Hematopoietic multipotent progenitor cell treated with erythropoietin and hydrocortisone succinate and interleukin-3 and kit ligand, for 6 days (in vitro differentiated cells): ENCODE measurements at regions not wholly inside any gene's neighbourhood (a gene's known extent, or its start where the extent isn't known, plus 50 kb on each side); places are given as distances from the start of the nearest gene placed in this dataset.
"Not testable (repeated sequence)": the region's sequence is repeated elsewhere in the genome, so short reads cannot be mapped to it uniquely, and the experiment has no call there.

Source experiments
- DNase-seq: peaks from one replicate; pipeline ENCODE4 v3.0.0-alpha.2; 2015

DNA sequence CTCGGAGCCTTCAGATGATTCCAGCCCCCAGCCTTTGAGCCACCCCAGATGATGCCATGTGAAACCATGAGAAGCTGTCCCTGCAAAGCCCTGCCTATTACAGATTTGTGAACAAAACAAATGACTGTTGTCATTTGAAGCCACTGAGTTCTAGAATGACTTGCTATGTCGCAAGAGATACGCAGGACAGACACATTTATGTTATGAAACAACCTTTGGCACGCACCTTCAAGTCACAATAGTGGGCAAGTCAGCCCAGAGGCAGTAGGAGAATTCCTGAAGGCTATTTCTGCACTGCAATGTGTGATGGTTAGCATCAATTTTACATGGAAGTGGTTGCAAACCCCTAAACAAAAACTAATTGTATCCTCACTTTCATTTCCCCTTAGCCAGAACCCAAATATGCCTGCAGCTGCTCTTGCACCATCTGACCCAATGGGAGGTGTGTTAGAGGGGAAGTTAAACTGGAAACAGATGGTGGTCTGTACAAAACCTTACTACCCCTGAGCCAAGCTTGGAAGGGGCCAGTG is 174.4 kb upstream of the ATP6AP2 start:
- DNase-seq: peak; percentile 10

DNA sequence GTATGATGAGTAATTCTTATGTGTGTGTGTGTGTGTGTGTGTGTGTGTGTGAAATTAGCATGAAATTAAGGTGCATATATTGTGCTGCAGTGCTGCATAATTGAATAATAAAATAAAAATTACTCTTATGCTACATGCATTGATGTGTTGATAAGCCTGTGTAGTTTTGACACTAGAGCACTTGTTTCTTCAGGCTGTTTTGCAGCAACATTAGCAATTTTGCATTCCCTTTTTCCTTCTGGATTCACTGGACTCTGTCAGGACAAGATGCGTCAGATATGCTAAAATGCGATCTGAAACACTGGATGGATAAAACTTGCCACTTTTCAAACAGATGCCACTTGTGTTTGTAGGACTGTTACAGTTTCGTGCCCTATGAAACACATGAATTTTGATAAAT is 175.4 kb upstream of the ATP6AP2 start:
- DNase-seq: no peak

DNA sequence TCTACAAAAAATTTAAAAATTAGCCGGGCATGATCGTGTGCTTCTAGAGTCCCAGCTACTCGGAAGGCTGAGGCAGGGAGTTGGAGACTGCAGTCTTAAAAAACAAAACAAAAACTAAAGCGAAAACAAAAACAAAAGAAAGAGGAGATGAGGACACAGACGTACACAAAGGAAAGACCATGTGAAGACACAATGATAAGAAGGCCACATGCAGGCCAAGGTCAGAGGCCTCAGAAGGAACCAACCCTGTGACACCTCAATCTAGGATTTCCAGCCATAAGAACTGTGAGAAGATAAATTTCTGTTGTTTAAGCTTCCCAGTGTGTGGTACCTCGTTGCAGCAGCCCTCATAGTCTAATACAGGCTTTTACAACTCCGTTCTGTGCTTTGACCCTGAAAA is 177.0 kb upstream of the ATP6AP2 start:
- DNase-seq: no peak

DNA sequence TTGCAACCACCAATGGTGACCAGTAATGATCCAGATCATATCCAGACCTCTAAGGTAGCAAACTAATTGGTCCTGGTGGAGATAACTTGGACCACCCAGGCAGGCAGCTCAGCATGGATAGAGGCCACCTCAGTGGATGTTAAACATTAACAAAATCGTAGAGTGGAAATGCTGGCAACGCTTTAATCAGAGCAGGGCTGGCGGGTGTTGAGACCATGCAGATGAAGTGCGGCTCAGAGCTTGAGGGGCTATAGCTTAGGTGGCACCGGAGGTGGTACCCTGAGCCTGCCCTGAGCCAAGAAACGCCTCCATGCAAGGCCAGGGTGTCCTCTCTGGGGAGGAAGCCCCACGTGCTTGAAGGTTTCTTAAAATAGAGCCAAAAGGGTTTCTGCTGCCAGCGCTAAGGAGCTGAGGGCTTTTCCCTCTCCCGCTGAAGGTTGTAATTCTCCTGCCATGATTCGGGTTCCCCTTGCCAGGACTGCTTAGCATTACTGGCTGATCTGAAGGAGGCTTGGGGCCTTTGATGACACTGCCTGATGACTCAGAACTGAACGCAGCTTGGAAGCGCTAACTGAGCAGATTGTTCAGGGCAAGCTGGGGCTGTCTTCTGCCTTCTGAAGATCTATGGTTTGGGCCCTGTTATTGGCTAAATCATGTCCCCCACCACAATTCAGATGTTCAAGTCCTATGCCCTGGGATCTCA is 177.8 kb upstream of the ATP6AP2 start:
- DNase-seq: no peak

DNA sequence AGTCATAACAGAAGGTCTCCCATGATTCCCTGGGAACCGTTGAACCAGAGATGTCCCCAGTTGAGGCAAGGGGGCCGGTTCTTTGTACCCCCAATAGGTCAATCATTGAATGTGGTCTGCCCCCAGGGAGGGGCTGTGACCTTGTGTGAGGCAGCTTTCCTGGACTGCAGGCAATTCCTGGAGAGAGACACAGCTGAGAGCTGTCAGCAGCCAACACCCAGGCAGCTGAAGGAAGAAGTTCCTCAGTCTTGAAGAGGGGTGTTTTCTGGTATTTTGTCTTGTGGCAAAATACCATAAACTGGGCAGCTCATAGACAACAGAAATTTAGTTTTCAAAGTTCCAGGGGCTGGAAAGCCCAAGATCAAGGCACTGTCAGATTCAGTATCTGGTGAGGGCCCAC is 185.7 kb upstream of the ATP6AP2 start:
- DNase-seq: no peak

DNA sequence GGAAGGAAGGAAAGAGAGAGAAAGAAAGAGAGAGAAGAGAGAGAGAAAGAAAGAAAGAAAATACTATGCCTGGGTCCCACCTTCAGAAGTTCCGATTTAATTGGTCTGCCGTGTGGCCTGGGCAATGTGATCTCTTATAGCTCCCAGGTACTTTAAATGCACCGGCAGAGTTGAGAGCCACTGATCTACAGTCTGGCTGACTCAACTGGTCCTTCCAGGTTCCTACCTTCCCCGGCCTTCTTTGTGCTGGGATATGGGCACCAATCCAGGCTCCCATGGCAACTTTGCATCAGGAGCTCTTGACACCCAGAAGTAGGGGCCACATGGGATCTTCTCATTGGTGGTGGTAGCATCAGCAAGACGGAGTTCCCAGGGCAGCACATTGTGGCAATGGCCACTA is 186.5 kb upstream of the ATP6AP2 start:
- no peak for DNase-seq

DNA sequence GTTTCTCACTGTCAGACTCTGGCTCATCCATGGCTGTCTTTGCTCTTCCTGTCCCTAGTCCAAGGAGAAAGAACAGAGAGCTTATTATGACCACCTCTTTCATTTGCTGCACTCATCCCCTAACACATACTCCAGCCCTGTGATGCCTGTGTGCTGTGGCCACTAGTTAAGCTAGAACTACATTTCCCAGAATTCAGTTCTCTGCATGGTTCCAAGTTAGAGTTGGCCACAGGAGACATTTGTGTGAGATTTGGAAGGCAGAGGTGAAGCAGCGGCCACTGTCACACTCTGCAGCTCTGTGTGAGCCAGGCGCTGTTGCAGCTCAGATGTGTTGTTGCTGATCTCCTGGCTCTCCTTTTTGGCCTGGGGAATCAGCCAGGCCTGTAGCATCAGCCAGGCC is 188.2 kb upstream of the ATP6AP2 start:
- peak; percentile 17 for DNase-seq

DNA sequence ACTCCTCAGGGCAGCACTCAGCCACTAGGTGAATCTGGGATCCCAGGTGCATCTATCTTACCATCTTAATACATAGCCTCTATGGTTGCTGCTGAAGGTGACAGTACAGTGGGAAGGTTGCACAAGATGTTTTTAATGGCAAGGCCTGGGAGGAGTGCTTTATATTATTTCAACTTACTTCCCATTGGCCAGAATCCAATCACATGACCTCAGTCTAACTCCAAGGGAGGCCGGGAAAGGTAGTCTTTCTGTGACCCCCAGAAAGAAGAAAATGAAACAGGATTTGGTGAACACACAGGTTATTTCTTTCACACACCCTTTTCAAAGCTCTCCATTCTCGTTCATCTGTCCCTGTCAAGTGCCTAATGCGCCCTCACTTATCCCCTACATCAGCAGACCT is 189.1 kb upstream of the ATP6AP2 start:
- no peak for DNase-seq

DNA sequence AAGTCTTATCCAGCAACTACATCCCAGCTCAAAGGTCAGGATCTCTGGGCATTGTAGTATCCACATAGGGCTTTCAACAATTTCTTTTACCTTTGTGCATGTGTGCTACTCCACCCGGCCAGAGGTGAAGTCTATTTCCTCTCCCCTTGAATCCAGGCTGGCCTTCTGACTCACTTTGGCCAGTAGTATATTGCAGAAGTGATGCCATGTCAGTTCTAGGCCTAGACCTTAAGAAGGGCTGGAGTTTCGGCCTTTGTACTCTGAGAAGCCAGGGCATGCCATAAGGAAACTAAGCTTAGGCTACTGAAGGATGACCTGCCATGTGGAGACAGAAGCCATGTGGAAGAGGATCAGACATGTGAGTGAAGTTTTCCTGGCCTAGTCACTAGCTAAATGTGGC is 191.2 kb upstream of the ATP6AP2 start:
- DNase-seq: no peak

DNA sequence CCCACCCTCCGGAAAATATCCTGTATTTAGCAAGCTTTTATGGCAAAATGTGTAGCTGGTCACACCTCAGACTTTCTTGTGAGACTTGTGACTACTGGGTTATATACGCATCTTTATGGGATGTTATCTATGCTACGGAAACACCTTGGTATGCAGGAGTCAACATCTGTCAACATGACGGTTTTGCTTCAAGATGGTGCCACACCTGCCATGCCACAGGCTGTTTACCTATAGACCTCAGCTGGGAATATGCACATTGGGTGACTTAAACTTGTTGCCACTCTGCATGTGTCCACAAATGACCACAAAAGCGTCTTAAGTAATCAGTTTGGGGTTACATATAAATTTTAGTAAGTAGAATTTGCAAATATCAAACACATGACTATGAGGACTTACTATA is 192.3 kb upstream of the ATP6AP2 start:
- no peak for DNase-seq

DNA sequence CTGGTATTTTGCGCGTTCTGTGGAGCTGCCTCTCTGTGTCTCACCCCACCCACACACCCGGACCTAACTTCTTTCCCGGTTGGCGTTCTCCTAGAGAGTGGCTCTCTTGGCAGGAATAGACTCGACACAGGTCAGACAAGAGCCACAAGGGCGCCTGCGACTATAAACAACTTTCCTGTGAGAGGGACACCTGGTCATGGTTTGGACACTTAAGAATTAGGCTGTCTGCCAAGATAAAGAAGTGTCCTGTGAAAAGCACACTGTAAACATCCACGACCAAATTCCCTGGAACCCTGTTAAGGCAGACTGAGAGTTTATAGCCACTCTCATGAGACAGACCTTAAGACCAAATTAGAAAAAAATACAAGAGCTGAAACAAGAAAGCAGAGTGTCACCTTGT is 192.9 kb upstream of the ATP6AP2 start:
- DNase-seq: not testable (repeated sequence)

DNA sequence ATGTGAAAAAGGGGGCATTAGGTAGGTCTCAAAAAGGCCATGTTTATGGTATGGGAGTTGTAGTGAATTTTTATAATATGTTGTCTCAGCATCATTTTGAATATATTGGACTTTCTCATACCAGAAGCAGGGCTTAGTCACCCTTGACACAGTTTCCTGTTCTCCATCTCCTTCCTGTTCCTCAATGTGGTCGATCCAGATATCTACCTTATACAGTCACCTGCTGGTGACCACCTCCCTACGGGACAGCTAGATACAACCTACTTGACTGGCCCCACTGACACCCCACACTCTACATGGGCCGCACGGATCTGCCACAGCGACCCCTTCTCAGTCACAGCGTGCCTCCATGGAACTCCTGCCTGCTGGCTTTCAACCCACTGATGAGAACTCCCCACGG is 193.5 kb upstream of the ATP6AP2 start:
- DNase-seq: not testable (repeated sequence)

DNA sequence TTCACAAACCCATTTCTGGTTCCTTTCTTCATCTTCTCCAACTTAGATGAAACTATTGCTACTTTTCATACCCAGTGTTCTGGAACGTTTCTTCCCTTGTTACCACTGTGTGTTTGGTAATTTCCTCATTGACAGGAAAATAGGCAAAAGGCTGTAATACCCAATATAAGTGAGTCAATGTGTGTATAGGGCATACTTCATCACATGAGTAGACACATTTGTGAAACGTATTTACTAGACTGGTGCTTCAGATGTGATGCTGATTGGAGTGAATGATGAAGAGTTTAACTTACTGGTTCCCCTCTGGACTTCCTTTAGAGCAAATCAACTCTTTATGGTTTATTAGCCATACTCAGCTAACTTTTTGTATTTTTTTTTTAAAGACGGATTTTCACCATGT is 195.1 kb upstream of the ATP6AP2 start:
- DNase-seq: no peak

DNA sequence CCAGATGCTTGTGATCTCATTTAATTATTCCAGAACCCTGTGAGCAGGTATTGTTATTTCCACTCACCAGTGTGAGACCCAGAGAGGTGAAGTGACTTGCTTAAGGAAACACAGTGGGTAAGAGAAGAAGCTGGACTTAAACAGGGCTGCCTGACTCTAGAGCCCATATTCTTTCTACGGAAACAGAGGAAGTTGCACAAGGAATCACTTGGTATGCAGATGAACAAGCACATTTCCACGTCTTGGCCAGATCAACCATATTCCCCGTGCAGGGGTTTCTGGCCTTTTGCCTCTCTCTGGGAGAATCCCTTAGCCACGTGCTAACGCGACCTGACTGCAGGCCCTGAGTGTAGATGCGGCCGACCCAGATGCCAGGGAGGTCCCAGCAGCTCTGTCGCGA is 195.5 kb upstream of the ATP6AP2 start:
- no peak for DNase-seq

DNA sequence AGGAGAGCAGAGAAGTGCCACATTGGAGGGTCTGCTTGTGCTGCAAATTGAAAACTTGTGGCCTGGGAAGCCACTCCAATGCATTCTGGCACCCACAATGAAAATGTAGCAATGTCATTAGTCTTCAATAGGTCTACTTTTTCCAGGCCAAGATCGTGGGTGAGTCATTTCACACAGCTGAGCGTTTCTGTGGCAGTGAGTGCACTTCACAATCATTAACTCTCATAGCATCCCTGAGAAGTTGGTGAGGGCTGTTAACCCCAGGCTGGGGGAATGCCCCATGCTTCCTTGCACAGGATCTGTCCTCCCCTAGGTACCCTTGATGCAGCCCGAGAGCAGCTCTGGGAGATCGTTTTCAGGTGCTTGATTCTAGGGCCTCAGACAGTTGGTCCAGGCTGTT is 196.8 kb upstream of the ATP6AP2 start:
- no peak for DNase-seq

DNA sequence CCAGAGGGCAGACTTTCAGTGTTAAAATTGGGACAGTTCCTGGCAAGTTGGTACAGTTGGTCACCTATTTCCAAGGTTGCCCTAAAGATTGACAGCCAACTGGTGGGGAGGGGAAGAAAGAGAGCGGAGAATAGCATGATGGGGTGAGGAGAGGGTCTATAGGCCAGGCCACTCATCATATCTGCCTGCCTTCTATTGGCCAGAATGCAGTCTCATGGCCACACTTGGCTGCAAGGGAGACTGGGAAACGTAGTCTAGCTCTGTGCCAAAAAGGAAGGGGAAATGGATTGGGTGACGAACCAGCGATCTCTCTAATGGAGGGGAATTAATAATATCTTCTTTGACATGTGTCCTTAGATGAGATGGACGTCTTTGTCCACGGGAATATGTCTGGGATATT is 197.4 kb upstream of the ATP6AP2 start:
- no peak for DNase-seq

DNA sequence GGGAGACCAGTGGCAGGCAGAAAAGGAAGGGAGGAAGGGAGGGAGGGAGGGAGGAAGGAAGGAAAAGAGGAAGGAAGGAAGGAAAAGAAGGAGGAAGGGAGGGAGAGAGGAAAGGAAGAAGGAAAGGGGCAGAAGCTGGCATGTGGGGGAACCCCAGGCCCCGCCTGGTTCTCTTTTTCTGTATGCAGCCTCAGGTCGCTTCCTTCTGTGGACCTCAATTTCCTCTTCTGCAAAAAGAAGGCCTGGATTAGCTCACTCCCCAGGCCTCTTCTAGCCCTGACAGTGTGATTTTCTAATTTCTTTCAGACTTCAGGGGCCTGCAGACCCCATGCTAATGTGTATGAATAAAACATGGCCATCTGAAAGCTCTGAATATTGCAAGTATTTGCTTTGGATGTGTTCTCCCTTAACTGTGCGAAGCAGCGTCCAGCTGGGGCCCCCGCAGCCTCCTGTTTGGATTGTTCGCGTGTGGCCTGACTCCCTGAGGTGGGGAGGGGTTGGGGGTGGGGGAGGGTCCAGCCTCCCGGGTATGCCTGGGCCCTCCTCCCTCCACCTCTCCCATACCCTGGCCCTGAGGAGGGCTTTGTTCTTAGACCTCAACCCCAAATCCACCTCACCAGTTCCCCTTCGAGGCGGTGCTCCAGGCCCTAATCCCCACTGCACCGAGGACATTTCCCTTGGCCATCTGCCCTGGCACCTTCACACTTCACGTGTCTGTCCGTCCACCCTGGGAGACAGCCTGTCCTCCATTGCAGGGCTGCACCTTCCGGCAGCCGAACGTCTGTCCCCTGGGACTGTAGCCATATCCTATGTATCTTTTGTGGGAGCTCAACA is 199.9 kb upstream of the ATP6AP2 start:
- DNase-seq: peak; percentile 5

DNA sequence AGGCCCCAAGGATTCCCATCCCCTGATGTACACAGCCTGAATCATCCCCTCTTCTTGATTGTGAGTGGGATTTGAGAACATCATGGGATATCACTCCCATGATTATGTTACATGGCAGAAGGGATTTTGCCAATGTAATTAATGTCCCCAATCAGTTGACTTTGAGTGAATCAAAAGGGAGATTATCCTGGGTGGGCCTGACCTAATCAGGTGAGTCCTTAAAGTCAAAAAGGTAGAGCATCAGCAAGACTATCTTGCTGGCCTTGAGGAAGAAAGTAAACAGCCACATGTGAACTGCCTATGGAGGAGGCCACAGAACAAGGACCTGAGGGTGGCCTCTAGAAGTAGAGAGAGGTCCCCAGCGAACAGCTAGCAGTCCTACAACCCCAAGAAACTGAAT is 203.1 kb upstream of the ATP6AP2 start:
- no peak for DNase-seq

DNA sequence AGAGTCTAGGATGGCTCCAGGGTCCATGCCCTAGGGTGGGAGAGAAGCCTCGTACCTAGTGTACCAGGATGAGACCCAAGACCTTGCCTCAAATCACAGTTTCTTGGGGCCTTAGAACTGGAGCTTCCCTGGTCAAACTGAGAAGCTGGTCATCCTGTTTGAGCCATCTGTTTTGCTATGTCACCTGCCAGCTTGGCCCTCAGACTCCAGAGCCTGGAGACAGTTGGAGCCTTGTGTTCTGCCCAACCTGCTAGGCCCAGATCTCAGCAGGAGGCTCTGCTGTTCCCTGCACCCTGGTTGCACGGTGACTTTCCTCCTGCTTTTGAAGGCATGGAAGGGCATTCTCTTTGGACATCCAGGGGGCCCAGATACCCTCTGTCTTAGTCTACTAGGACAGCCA is 206.3 kb upstream of the ATP6AP2 start:
- DNase-seq: no peak

DNA sequence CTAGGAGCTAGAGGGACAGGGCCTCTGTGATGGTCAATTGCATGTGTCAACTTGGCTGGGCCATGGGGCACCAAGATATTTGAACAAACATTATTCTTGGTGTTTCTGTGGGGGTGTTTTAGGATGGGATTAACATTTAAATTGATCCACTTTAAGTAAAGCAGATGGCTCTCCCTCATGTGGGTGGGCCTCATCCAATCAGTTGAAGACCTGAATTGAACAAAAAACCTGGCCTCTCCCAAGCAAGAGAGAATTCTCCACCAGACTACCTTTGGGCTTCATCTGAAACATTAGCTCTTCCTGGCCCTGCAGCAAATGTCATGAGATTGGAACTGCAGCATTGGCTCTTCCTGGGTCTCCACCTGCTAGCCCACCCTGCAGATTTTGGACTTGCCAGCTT is 207.1 kb upstream of the ATP6AP2 start:
- no peak for DNase-seq

DNA sequence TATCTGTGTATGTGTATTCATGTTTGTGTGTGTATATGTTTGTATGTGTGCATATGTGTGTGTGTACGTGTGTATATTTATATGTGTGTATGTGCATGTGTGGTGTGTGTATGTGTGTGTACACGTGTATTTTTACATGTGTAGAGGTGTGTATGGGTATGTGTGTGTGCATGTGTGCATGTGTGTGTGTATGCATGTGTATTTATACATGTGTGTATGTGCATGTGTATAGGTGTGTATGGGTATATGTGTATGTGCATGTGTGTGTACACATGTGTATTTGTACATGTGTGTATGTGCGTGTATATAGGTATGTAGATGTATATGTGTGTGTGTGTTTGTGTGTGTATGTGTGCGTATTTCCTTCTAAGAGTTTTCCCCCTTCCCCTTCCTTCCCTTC is 207.7 kb upstream of the ATP6AP2 start:
- DNase-seq: no peak

DNA sequence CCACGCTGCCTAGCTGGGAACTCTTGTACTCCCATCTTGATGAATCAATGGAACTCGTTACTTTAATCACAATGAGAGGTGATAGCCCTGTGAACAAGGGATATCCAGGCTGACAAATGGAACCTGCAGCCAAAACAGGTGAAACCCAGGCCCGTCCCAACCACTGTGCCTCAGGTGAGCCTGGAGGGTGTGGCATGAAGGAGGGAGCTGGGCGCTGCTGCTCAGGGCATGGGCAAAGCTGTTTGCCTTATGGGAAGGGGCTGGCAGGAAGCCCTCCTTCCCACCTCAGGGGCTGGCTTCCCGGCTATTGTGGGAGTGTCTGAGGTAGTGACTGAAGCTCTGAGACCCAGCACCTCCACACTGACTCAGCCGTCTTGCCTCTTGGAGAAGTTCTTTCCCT is 209.4 kb upstream of the ATP6AP2 start:
- DNase-seq: no peak

DNA sequence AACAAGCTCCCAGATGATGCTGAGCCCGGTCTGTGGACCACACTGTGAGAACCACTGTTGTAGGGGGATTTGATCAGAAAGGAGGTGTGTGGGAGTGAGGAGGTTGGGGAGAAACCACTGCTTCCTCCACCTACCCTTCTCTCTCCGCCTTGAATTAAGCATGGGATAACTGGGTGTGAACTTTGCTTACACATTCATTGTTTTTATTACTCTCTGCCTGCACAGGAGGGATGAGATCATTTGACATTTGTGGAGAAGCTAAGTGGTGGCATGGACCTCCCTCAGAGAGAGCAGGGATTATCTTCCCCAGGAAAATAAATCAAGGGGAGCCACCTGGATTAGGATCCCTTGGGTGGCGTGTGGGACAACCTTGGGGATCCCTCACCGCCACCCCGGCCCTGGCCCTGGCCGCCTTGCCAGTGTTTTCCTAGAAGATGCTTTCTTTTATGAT is 212.1 kb upstream of the ATP6AP2 start:
- DNase-seq: no peak

DNA sequence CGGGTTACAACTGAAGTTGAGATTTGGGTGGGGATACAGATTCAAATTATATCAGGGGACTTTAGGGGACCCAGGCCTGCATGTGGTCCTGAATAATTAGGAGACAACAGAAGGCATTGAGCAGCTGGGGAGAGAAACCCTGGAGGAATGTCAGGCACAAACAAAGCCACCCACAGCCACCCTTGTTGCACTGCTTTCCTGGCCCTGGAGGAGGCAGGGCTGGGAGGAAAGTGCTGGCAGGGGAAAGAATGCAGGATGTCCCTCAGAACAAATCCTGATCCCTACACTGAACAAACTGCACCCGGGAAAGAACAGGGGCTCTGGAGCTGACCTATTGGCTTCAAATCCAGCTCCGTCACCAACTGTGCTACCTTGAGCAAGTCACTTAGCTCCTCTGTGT is 214.1 kb upstream of the ATP6AP2 start:
- DNase-seq: no peak
